ENCODE measurements at regions not wholly inside any gene's neighbourhood (a gene's known extent, or its start where the extent isn't known, plus 50 kb on each side); places are given as distances from the start of the nearest gene placed in this dataset.

- Histone ChIP-seq H3K79me2 (ENCODE audit: control insufficient read depth, insufficient read depth, low read length) (no peaks in the 10 kb centered on the region), H3K9me3 (replicated peaks; ENCODE audit: control insufficient read depth, insufficient read depth, low read depth, low read length) (no peaks in the 10 kb centered on the region), H2AFZ (ENCODE audit: low read depth, low read length) (no peak overlapping the region), H3K9ac (ENCODE audit: insufficient read depth in 1 of 2, low read depth in 2 of 2, low read length in 2 of 2) (no peak overlapping the region), H3K4me1 (replicated peaks in 1 of 2; ENCODE audit: control insufficient read depth in 2 of 2, insufficient read depth in 2 of 2, low read length in 2 of 2) (no peaks in the 10 kb centered on the region), H3K9me1 (ENCODE audit: control insufficient read depth, insufficient read depth, low read length) (no peaks in the 10 kb centered on the region), H3K36me3 (ENCODE audit: control insufficient read depth, insufficient read depth, low read length) (no peaks in the 10 kb centered on the region), H3K27ac (ENCODE audit: extremely low read depth, low read depth, low read length) (no peak overlapping the region), H3K27me3 (ENCODE audit: control insufficient read depth in 2 of 2, insufficient read depth in 2 of 2, low read length in 2 of 2) (no peaks in the 10 kb centered on the region), H3K4me2 (ENCODE audit: insufficient read depth, low read length) (no peak overlapping the region), H4K20me1 (replicated peaks; ENCODE audit: control insufficient read depth, insufficient read depth, low read length) (no peaks in the 10 kb centered on the region), H3K4me3 (no peak overlapping the region)
- BruUV-seq (replicated peaks): no TSS peak
- in situ Hi-C loops (cut with MboI) (no loop called here), intact Hi-C loops (cut with micrococcal nuclease) (no loop called here)
- FAIRE-seq: no peak
- TF ChIP-seq ZNF282 (CRISPR knock-in tag; IDR thresholded peaks at IDR 0.05): no peak
- TF ChIP-seq CAMTA2 (CRISPR knock-in tag; conservative IDR thresholded peaks at IDR 0.05): no peak
- no peak for TF ChIP-seq E2F1 (CRISPR knock-in tag; IDR thresholded peaks at IDR 0.05)
- no peak for TF ChIP-seq MXI1 (IDR thresholded peaks at IDR 0.05; ENCODE audit: low read depth, low read length)
- TF ChIP-seq KLF10 (CRISPR knock-in tag; IDR thresholded peaks at IDR 0.05): no peak
- no peak for TF ChIP-seq ZNF512 (tag; IDR thresholded peaks at IDR 0.05)
- ATAC-seq: no peak
- ChIA-PET POLR2A (no interaction called here), CTCF (ENCODE audit: low intra/inter-chr PET ratio) (no interaction called here)
- DNase-seq (ENCODE audit: extremely low read depth in 1 of 4, low spot score in 3 of 4): no peak
Measured at GRCh38 chr12:60834372-60834771, 1238.5 kb downstream of the SLC16A7 start.

All from K562 (cell line).